ENCODE measurements at regions not wholly inside any gene's neighbourhood (a gene's known extent, or its start where the extent isn't known, plus 50 kb on each side); places are given as distances from the start of the nearest gene placed in this dataset.

- Histone ChIP-seq H3K9me3 (no peaks in the 10 kb centered on the region), H3K27me3 (replicated peaks; ENCODE audit: insufficient read depth) (no peaks in the 10 kb centered on the region), H3K4me3 (no peak overlapping the region), H3K27ac (no peak overlapping the region), H3K36me3 (no peaks in the 10 kb centered on the region), H3K4me1 (replicated peaks) (no peaks in the 10 kb centered on the region)
- TF ChIP-seq, protein P1, sequence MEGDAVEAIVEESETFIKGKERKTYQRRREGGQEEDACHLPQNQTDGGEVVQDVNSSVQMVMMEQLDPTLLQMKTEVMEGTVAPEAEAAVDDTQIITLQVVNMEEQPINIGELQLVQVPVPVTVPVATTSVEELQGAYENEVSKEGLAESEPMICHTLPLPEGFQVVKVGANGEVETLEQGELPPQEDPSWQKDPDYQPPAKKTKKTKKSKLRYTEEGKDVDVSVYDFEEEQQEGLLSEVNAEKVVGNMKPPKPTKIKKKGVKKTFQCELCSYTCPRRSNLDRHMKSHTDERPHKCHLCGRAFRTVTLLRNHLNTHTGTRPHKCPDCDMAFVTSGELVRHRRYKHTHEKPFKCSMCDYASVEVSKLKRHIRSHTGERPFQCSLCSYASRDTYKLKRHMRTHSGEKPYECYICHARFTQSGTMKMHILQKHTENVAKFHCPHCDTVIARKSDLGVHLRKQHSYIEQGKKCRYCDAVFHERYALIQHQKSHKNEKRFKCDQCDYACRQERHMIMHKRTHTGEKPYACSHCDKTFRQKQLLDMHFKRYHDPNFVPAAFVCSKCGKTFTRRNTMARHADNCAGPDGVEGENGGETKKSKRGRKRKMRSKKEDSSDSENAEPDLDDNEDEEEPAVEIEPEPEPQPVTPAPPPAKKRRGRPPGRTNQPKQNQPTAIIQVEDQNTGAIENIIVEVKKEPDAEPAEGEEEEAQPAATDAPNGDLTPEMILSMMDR (IDR thresholded peaks at IDR 0.05) = no peak
- TF ChIP-seq POLR2AphosphoS5 (IDR thresholded peaks at IDR 0.05) = no peak
- no peak for TF ChIP-seq POLR2A (IDR thresholded peaks at IDR 0.05)
- no peak for DNase-seq (ENCODE audit: low spot score)
- intact Hi-C loops (cut with DNase I) = no loop called here
- WGBS = 90% methylated on average over 14 of the region's 14 CpGs
These were observed 416.5 kb downstream of the GADD45G start for GRCh38 chr9:90021216-90021906.

GRCh38 chr9:90022474-90022873 lies 417.7 kb downstream of the GADD45G start:
- H3K4me1 ChIP-seq (replicated peaks) = no peaks in the 10 kb centered on the region
- no peak overlapping the region for H3K27ac ChIP-seq
- no peak for DNase-seq (ENCODE audit: low spot score)
- intact Hi-C loops (cut with DNase I) = no loop called here
- no peaks in the 10 kb centered on the region for H3K9me3 ChIP-seq
- 97% methylated on average over 3 of the region's 3 CpGs for WGBS
- H3K4me3 ChIP-seq = no peak overlapping the region
- H3K27me3 ChIP-seq (replicated peaks; ENCODE audit: insufficient read depth) = no peaks in the 10 kb centered on the region
- TF ChIP-seq POLR2A (IDR thresholded peaks at IDR 0.05) = no peak
- TF ChIP-seq, protein P1 (IDR thresholded peaks at IDR 0.05) = no peak
- TF ChIP-seq POLR2AphosphoS5 (IDR thresholded peaks at IDR 0.05) = no peak
- H3K36me3 ChIP-seq = no peaks in the 10 kb centered on the region

DNA sequence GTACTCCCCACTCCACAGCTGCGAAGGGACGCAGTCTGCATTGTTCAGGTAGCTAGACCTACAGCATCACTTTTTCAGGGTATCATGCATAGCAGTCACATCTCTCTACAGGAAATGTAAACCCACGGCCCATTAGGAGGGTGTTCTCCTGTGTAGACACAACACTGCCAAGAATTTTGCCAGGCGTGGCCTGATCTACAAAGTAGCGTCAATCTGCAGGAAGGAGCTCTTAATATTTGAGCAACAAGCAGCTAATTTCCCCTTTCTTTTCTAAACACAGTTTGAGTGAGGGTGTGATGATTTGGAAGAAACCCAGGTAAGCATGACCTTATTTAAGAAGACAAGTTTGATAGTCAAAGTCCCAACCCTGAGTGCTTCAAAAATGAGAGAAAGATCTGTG lies 419.0 kb downstream of the GADD45G start:
- DNase-seq (ENCODE audit: low spot score) = no peak
- no peak overlapping the region for H3K27ac ChIP-seq
- H3K4me1 ChIP-seq (replicated peaks) = no peaks in the 10 kb centered on the region
- H3K36me3 ChIP-seq = no peaks in the 10 kb centered on the region
- TF ChIP-seq POLR2A (IDR thresholded peaks at IDR 0.05) = no peak
- TF ChIP-seq POLR2AphosphoS5 (IDR thresholded peaks at IDR 0.05) = no peak
- TF ChIP-seq, protein P1 (IDR thresholded peaks at IDR 0.05) = no peak
- 64% methylated on average over 5 of the region's 5 CpGs for WGBS
- no peak overlapping the region for H3K4me3 ChIP-seq
- intact Hi-C loops (cut with DNase I) = no loop called here
- H3K27me3 ChIP-seq (replicated peaks; ENCODE audit: insufficient read depth) = no peaks in the 10 kb centered on the region
- H3K9me3 ChIP-seq = no peaks in the 10 kb centered on the region

- DNase-seq (ENCODE audit: low spot score) = no peak
- TF ChIP-seq POLR2AphosphoS5 (IDR thresholded peaks at IDR 0.05) = no peak
- Histone ChIP-seq H3K4me1 (replicated peaks) (no peaks in the 10 kb centered on the region), H3K9me3 (no peaks in the 10 kb centered on the region), H3K36me3 (no peaks in the 10 kb centered on the region), H3K27ac (no peak overlapping the region), H3K4me3 (no peak overlapping the region), H3K27me3 (replicated peaks; ENCODE audit: insufficient read depth) (no peaks in the 10 kb centered on the region)
- intact Hi-C loops (cut with DNase I) = no loop called here
- 75% methylated on average over 3 of the region's 3 CpGs for WGBS
These were observed 419.6 kb downstream of the GADD45G start for GRCh38 chr9:90024409-90024808.

GRCh38 chr9:90024823-90025222 lies 420.0 kb downstream of the GADD45G start:
- WGBS = 92% methylated on average over 9 of the region's 9 CpGs
- DNase-seq (ENCODE audit: low spot score) = no peak

More at GRCh38 chr9:90024823-90025222, 420.0 kb downstream of the GADD45G start:
- Histone ChIP-seq H3K36me3 (no peaks in the 10 kb centered on the region), H3K4me1 (replicated peaks) (no peaks in the 10 kb centered on the region), H3K27me3 (replicated peaks; ENCODE audit: insufficient read depth) (no peaks in the 10 kb centered on the region), H3K27ac (no peak overlapping the region), H3K4me3 (no peak overlapping the region), H3K9me3 (no peaks in the 10 kb centered on the region)
- intact Hi-C loops (cut with DNase I) = no loop called here
- TF ChIP-seq, protein P1 (IDR thresholded peaks at IDR 0.05) = no peak
- no peak for TF ChIP-seq POLR2A (IDR thresholded peaks at IDR 0.05)
- no peak for TF ChIP-seq POLR2AphosphoS5 (IDR thresholded peaks at IDR 0.05)
